Tibial nerve (tissue), 3 donors: ENCODE measurements at regions not wholly inside any gene's neighbourhood (a gene's known extent, or its start where the extent isn't known, plus 50 kb on each side); places are given as distances from the start of the nearest gene placed in this dataset.

Source experiments
- CTCF ChIP-seq, 5 experiments: fragments of 200-600 bp in 3 of 5; fragments of 450-650 bp in 2 of 5; sonication (generic) in 3 of 5; IDR thresholded peaks; one replicate each; pipeline ENCODE4 v1.5.1; 2016 to 2019; ENCODE audit warnings: antibody characterized with exemption in 5 of 5, mild to moderate bottlenecking in 3 of 5, moderate library complexity in 2 of 5
- POLR2A ChIP-seq, 2 donors: fragments of 450-650 bp; IDR thresholded peaks; one replicate each; pipeline ENCODE4 v1.6.1; 2017; ENCODE audit warnings: antibody characterized with exemption in 2 of 2, mild to moderate bottlenecking in 2 of 2, moderate library complexity in 2 of 2

- no peak for TF ChIP-seq CTCF (IDR thresholded peaks at IDR 0.05)
- TF ChIP-seq POLR2A (IDR thresholded peaks at IDR 0.05), result no peak
Observed at GRCh38 chr6:9057937-9058336, 622.6 kb upstream of the SLC35B3 start.
